ENCODE measurements at regions not wholly inside any gene's neighbourhood (a gene's known extent, or its start where the extent isn't known, plus 50 kb on each side); places are given as distances from the start of the nearest gene placed in this dataset.
A peak's percentile ranks its signal among the peaks of the same experiment; 100 is the strongest.

- ChIA-PET POLR2A (no interaction called here), CTCF (interaction anchor here (1.1 to 3.8 kb wide), 10 partner anchors 11 to 531 kb away, joined by 3 to 25 read pairs (median 5); no protein-coding TSS in a partner anchor), SMC1A (ENCODE audit: uncharacterized antibody, unreplicated experiment) (interaction anchor here (1.0 to 4.7 kb wide), 8 partner anchors 9 to 1031 kb away, joined by 3 to 28 read pairs (median 8); no protein-coding TSS in a partner anchor), RAD21 (ENCODE audit: unreplicated experiment) (interaction anchor here (0.9 to 4.7 kb wide), 2 partner anchors 125 to 406 kb away, joined by 3 to 32 read pairs; no protein-coding TSS in a partner anchor)
- BruUV-seq (replicated peaks): no TSS peak
- ATAC-seq (no peak), DNase-seq (ENCODE audit: low read depth, low spot score) (no peak), FAIRE-seq (no peak)
- Histone ChIP-seq H3K4me3 (no peak overlapping the region), H3K79me2 (ENCODE audit: control insufficient read depth, insufficient read depth, low read length) (no peaks in the 10 kb centered on the region), H3K4me2 (ENCODE audit: control insufficient read depth, insufficient read depth) (no peak overlapping the region), H3K27me3 (replicated peaks in 1 of 2; ENCODE audit: control insufficient read depth in 2 of 2, insufficient read depth in 2 of 2, low read length in 1 of 2) (no peaks in the 10 kb centered on the region), H3K27ac (ENCODE audit: control insufficient read depth, insufficient read depth) (no peak overlapping the region), H4K20me1 (ENCODE audit: control insufficient read depth, insufficient read depth) (no peaks in the 10 kb centered on the region), H3K36me3 (ENCODE audit: control insufficient read depth in 2 of 2, insufficient read depth in 2 of 2, low read length in 1 of 2) (no peaks in the 10 kb centered on the region), H3K4me1 (ENCODE audit: control insufficient read depth, insufficient read depth, low read length) (no peaks in the 10 kb centered on the region), H3K9me3 (replicated peaks; ENCODE audit: control insufficient read depth, insufficient read depth, low read length) (no peaks in the 10 kb centered on the region; the same call in 2 of the 3 replicates), H2AFZ (ENCODE audit: control insufficient read depth, low read depth, low read length) (no peak overlapping the region), H3K9ac (ENCODE audit: control insufficient read depth, insufficient read depth, low read length) (no peak overlapping the region)
- in situ Hi-C loops (cut with MboI) (loop anchor here (10.0 kb wide), 2 partner anchors 408 to 1038 kb away; no protein-coding TSS in a partner anchor), intact Hi-C loops (cut with micrococcal nuclease; ENCODE audit: unreplicated experiment) (loop anchor here (5.0 to 10.0 kb wide), 3 partner anchors 405 to 1028 kb away; no protein-coding TSS in a partner anchor)
- TF ChIP-seq REST (IDR thresholded peaks at IDR 0.05; ENCODE audit: low read depth, low read length) (peak; percentile 58; the same call in 1 of the 2 replicates), SUZ12 (IDR thresholded peaks at IDR 0.05; ENCODE audit: unreplicated experiment) (no peak)
These were observed 189.4 kb downstream of the QDPR start for GRCh38 chr4:17322514-17322913.

GRCh38 chr4:17320046-17320445 lies 191.8 kb downstream of the QDPR start:
- RAD21 ChIA-PET (ENCODE audit: unreplicated experiment): interaction anchor here (1.2 to 1.8 kb wide), 2 partner anchors 128 to 152 kb away, joined by 3 to 7 read pairs; no protein-coding TSS in a partner anchor
- Histone ChIP-seq H3K4me3 (no peak overlapping the region), H3K27ac (ENCODE audit: control insufficient read depth, insufficient read depth) (no peak overlapping the region), H4K20me1 (ENCODE audit: control insufficient read depth, insufficient read depth) (no peaks in the 10 kb centered on the region), H3K4me2 (ENCODE audit: control insufficient read depth, insufficient read depth) (no peak overlapping the region), H3K27me3 (replicated peaks in 1 of 2; ENCODE audit: control insufficient read depth in 2 of 2, insufficient read depth in 2 of 2, low read length in 1 of 2) (no peaks in the 10 kb centered on the region), H3K79me2 (ENCODE audit: control insufficient read depth, insufficient read depth, low read length) (no peaks in the 10 kb centered on the region), H3K9ac (ENCODE audit: control insufficient read depth, insufficient read depth, low read length) (no peak overlapping the region), H3K9me3 (replicated peaks; ENCODE audit: control insufficient read depth, insufficient read depth, low read length) (no peaks in the 10 kb centered on the region; the same call in 2 of the 3 replicates), H3K4me1 (ENCODE audit: control insufficient read depth, insufficient read depth, low read length) (no peaks in the 10 kb centered on the region), H3K36me3 (ENCODE audit: control insufficient read depth in 2 of 2, insufficient read depth in 2 of 2, low read length in 1 of 2) (no peaks in the 10 kb centered on the region), H2AFZ (ENCODE audit: control insufficient read depth, low read depth, low read length) (no peak overlapping the region)
- in situ Hi-C loops (cut with MboI): loop anchor here (10.0 kb wide), 2 partner anchors 405 to 1035 kb away; no protein-coding TSS in a partner anchor
- ATAC-seq (no peak), DNase-seq (ENCODE audit: low read depth, low spot score) (no peak), FAIRE-seq (no peak)
- WGBS (ENCODE audit: insufficient coverage, insufficient replicate concordance, low lambda C conversion rate, missing lambda C conversion rate): 48% methylated on average over 6 of the region's 6 CpGs
- CTCF ChIA-PET: interaction anchor here (0.5 to 3.1 kb wide), 6 partner anchors 9 to 439 kb away, joined by 3 to 11 read pairs (median 5); no protein-coding TSS in a partner anchor
- intact Hi-C loops (cut with micrococcal nuclease; ENCODE audit: unreplicated experiment): loop anchor here (5.0 to 10.0 kb wide), 3 partner anchors 403 to 1025 kb away; no protein-coding TSS in a partner anchor
- no peak for TF ChIP-seq ZNF622 (IDR thresholded peaks at IDR 0.05)
- TF ChIP-seq IRF5 (IDR thresholded peaks at IDR 0.05; ENCODE audit: borderline replicate concordance): no peak
- TF ChIP-seq SIX5 (IDR thresholded peaks at IDR 0.05; ENCODE audit: low read depth, low read length, severe bottlenecking): no peak
- no peak for TF ChIP-seq BMI1 (IDR thresholded peaks at IDR 0.05; ENCODE audit: borderline replicate concordance)
- no peak for TF ChIP-seq MAX (IDR thresholded peaks at IDR 0.05; ENCODE audit: low read depth, low read length)
- no peak for TF ChIP-seq MXI1 (IDR thresholded peaks at IDR 0.05; ENCODE audit: low read depth, low read length)
- no peak for TF ChIP-seq RAD51 (IDR thresholded peaks at IDR 0.05)
- TF ChIP-seq SMAD1 (IDR thresholded peaks at IDR 0.05; ENCODE audit: low read depth, partially characterized antibody): no peak
- no peak for TF ChIP-seq NFXL1 (IDR thresholded peaks at IDR 0.05; ENCODE audit: borderline replicate concordance)
- POLR2A ChIA-PET: no interaction called here
- BruUV-seq (replicated peaks): no TSS peak
- SMC1A ChIA-PET (ENCODE audit: uncharacterized antibody, unreplicated experiment): interaction anchor here (1.0 to 3.7 kb wide), 6 partner anchors 9 to 403 kb away, joined by 3 to 12 read pairs (median 4); no protein-coding TSS in a partner anchor
